ENCODE measurements at regions not wholly inside any gene's neighbourhood (a gene's known extent, or its start where the extent isn't known, plus 50 kb on each side); places are given as distances from the start of the nearest gene placed in this dataset.

GRCh38 chr15:97733373-97733772 is 227.1 kb upstream of the ARRDC4 start:
- H3K27me3 ChIP-seq (ENCODE audit: insufficient read depth, low read depth) = no peaks in the 10 kb centered on the region
- H3K4me1 ChIP-seq (ENCODE audit: low read depth, poor library complexity, severe bottlenecking) = no peaks in the 10 kb centered on the region
- TF ChIP-seq CTCF (conservative IDR thresholded peaks at IDR 0.05; ENCODE audit: low read depth, low read length) = no peak
- H3K36me3 ChIP-seq (ENCODE audit: insufficient read depth) = no peaks in the 10 kb centered on the region
- no peaks in the 10 kb centered on the region for H3K79me2 ChIP-seq (ENCODE audit: insufficient read depth, low read depth)
- no peak overlapping the region for H3K27ac ChIP-seq
- no peak overlapping the region for H3K4me2 ChIP-seq
- no peak overlapping the region for H2AFZ ChIP-seq (ENCODE audit: low read depth)
- no peaks in the 10 kb centered on the region for H4K20me1 ChIP-seq (ENCODE audit: insufficient read depth)
- H3K4me3 ChIP-seq (IDR thresholded peaks at IDR 0.05; ENCODE audit: insufficient read depth, low read depth, low read length) = no peak overlapping the region
- no peak overlapping the region for H3K9ac ChIP-seq

GRCh38 chr15:97736748-97737147 is 223.8 kb upstream of the ARRDC4 start:
- no peaks in the 10 kb centered on the region for H3K27me3 ChIP-seq (ENCODE audit: insufficient read depth, low read depth)
- H4K20me1 ChIP-seq (ENCODE audit: insufficient read depth) = no peaks in the 10 kb centered on the region
- no peak overlapping the region for H3K9ac ChIP-seq
- H3K27ac ChIP-seq = no peak overlapping the region
- H3K79me2 ChIP-seq (ENCODE audit: insufficient read depth, low read depth) = no peaks in the 10 kb centered on the region
- no peak for TF ChIP-seq CTCF (conservative IDR thresholded peaks at IDR 0.05; ENCODE audit: low read depth, low read length)
- H3K4me1 ChIP-seq (ENCODE audit: low read depth, poor library complexity, severe bottlenecking) = no peaks in the 10 kb centered on the region
- no peaks in the 10 kb centered on the region for H3K36me3 ChIP-seq (ENCODE audit: insufficient read depth)
- H2AFZ ChIP-seq (ENCODE audit: low read depth) = no peak overlapping the region
- H3K4me3 ChIP-seq (IDR thresholded peaks at IDR 0.05; ENCODE audit: insufficient read depth, low read depth, low read length) = no peak overlapping the region
- H3K4me2 ChIP-seq = no peak overlapping the region

GRCh38 chr15:97745481-97746071 is 214.9 kb upstream of the ARRDC4 start:
- Histone ChIP-seq H3K27me3 (ENCODE audit: insufficient read depth, low read depth) (no peaks in the 10 kb centered on the region), H3K9ac (no peak overlapping the region), H4K20me1 (ENCODE audit: insufficient read depth) (no peaks in the 10 kb centered on the region)

GRCh38 chr15:97747342-97747741 is 213.2 kb upstream of the ARRDC4 start:
- H3K36me3 ChIP-seq (ENCODE audit: insufficient read depth) = no peaks in the 10 kb centered on the region
- no peaks in the 10 kb centered on the region for H3K27me3 ChIP-seq (ENCODE audit: insufficient read depth, low read depth)
- H2AFZ ChIP-seq (ENCODE audit: low read depth) = no peak overlapping the region
- H3K4me3 ChIP-seq (IDR thresholded peaks at IDR 0.05; ENCODE audit: insufficient read depth, low read depth, low read length) = no peak overlapping the region
- no peak overlapping the region for H3K27ac ChIP-seq
- no peaks in the 10 kb centered on the region for H3K79me2 ChIP-seq (ENCODE audit: insufficient read depth, low read depth)
- no peaks in the 10 kb centered on the region for H3K4me1 ChIP-seq (ENCODE audit: low read depth, poor library complexity, severe bottlenecking)
- no peak overlapping the region for H3K9ac ChIP-seq
- TF ChIP-seq CTCF (conservative IDR thresholded peaks at IDR 0.05; ENCODE audit: low read depth, low read length) = no peak
- H3K4me2 ChIP-seq = no peak overlapping the region
- no peaks in the 10 kb centered on the region for H4K20me1 ChIP-seq (ENCODE audit: insufficient read depth)

More at GRCh38 chr15:97745481-97746071, 214.9 kb upstream of the ARRDC4 start:
- Histone ChIP-seq H3K27ac (no peak overlapping the region), H3K4me2 (no peak overlapping the region), H3K79me2 (ENCODE audit: insufficient read depth, low read depth) (no peaks in the 10 kb centered on the region), H3K4me1 (ENCODE audit: low read depth, poor library complexity, severe bottlenecking) (no peaks in the 10 kb centered on the region), H3K36me3 (ENCODE audit: insufficient read depth) (no peaks in the 10 kb centered on the region), H3K4me3 (IDR thresholded peaks at IDR 0.05; ENCODE audit: insufficient read depth, low read depth, low read length) (no peak overlapping the region), H2AFZ (ENCODE audit: low read depth) (no peak overlapping the region)
- TF ChIP-seq CTCF (conservative IDR thresholded peaks at IDR 0.05; ENCODE audit: low read depth, low read length) = peak; percentile 37

All from KMS-11 (cell line).